IPS-NIHi7 (cell line): ENCODE measurements at regions not wholly inside any gene's neighbourhood (a gene's known extent, or its start where the extent isn't known, plus 50 kb on each side); places are given as distances from the start of the nearest gene placed in this dataset.

Experiments
- DNase-seq: peaks from one replicate; pipeline ENCODE4 v3.0.0; 2012; ENCODE audit warnings: mixed read lengths; ENCODE audit errors: extremely low spot score

- DNase-seq, result no peak
Observed at GRCh38 chr3:107249132-107249531, 128.1 kb upstream of the CCDC54 start.

GRCh38 chr3:107250221-107250620 is 127.0 kb upstream of the CCDC54 start:
- no peak for DNase-seq

- no peak for DNase-seq
Observed at GRCh38 chr3:107251819-107252218, 125.4 kb upstream of the CCDC54 start.

DNA sequence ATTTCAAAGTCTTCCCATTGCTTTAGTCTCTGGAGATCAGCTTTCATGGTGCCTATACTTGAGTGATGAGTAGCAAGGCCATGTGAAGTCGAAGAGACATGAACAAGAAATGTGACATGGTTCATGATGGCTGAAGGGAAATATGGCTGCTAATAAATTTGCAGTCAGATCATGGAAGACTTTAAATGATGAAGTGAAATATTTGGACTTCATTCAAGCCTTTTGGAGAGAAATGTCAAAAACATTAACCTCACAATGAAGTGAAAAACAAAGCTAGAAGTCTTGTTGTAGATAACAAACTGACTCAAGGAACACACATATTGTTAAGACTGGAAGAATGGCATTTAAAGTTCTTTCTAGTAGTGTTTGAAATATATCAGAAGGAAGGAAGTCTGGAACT is 120.3 kb upstream of the CCDC54 start:
- DNase-seq, result no peak

DNA sequence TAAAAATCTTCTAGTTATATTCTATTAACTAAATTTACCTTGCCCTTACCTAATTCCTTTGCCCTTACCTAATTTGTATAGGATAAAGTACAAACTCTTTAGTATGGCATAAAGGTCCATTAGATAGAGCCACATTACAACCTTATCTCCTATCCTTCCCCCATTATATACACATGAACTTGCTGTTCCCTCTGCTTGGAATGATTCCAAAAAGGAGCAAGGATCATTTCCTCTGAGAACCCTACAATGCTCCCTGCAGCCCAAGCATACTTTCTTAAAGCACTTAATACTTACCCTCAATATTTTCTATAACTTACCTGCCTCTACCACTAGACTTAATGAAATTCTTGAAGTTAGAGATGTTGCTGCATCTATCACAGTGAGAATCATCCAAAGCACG is 118.9 kb upstream of the CCDC54 start:
- DNase-seq, result no peak

DNA sequence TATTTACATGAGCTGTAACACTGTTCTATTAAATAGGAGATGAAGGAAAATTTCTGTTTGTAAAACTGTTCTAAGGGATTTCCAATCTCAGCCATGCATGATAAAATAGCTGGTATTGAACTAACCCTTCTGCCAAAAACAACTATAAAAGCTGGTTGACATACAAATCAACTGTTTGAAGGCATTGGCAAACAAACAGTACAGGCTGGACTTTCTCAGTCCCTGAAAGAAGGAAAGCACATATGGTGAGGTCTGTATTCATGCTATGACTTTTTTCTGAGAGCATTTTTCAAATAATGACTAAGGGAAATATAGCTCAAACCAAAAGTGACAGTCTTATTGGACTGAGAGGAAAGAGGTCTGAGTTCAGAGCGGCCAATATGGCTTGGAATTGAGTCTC is 117.0 kb upstream of the CCDC54 start:
- DNase-seq, result no peak

DNA sequence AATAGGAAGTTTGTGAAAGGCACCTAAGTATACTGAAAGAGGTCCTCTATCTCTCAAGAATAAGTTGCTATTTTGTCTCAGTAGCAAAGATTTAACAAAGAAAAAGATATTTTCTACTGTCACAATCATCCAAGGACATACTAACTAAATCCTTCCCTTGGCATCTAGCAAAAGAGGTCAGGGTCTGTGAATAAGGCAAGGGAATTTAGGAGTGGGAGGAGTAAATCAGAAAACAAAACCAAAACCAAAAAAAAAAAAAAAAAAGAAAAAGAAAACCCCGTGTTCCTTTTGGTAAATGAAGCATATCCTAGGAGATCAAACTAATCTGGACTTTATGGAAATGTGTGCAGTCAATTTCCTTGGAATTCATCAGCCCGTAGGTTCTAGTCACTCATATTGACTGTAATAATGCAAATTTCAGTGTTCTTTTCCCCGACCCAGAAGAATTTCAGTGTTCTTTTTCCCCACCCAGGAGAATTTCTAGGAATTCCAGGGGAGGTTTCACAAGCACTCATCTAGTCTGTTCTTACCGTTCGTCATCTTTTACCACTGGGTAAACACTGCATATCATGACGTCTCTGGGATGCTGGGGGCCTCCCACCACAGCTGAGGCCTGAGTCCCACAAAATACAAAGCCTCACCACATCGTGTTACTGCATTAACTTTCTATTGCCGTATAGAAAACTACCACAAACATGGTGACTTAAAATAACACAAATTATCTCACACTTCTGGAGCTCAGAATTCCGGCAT is 113.8 kb upstream of the CCDC54 start:
- DNase-seq, result no peak

DNA sequence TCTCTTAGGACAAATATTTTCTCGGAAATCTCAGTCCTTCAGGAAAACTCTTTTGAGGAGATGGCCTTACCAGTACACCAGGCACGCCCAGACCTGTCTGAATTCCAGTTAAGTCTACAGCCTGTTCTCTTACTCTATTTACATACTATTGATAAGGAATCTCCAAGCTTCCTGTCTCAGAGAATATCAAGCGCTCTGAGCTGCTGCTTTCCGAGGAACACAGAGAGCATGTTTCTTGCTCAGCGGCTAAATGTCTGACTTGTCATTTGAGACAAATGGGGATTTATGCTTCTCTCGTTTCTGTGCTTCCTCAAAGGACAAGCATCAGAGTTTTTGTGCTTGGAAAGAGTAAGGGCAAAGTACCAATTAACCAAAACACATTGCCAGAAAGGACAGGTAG is 112.4 kb upstream of the CCDC54 start:
- no peak for DNase-seq

DNA sequence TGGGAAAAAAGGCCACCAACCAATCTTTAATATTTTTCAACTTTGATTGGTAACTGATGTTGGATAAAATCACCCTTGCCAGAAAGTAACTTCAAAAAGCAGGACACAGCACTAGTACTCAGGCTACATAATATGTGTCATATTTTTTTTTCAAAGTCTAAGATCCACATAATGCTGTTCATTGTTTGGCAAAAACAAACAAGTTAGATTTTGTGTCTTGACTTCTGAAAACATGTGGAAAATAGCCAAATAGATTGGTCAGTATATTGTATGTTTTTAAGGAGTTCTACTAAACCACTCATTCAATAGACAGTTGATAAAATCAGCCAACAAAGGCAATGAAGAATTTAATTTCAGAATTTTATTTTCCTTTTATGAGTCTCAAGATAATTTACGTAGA is 111.7 kb upstream of the CCDC54 start:
- DNase-seq, result no peak

DNA sequence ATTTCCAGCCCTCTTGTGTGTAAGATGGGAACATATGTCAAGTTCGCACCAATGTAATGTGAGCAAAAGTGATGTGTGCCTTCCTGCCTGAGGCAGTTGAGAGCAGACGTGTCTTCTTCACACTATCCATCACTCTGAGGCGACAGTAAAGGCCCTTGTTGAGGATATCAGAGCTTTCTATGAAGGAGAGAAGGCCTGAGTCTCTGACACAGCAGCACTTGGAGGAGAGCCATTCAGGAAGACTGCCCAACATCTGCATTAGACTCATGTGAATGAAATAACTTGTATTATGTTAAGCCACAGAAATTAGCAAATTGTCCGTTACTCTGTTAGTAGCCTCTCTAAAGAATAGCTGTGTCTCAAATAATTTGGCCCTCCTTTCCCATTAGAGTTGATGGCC is 108.8 kb upstream of the CCDC54 start:
- DNase-seq, result no peak

GRCh38 chr3:107269136-107269535 is 108.1 kb upstream of the CCDC54 start:
- no peak for DNase-seq

GRCh38 chr3:107271787-107272387 is 105.4 kb upstream of the CCDC54 start:
- DNase-seq, result peak; percentile 39

GRCh38 chr3:107272471-107272870 is 104.8 kb upstream of the CCDC54 start:
- DNase-seq, result no peak

- no peak for DNase-seq
Observed at GRCh38 chr3:107272885-107273284, 104.4 kb upstream of the CCDC54 start.

GRCh38 chr3:107273771-107274170 is 103.5 kb upstream of the CCDC54 start:
- DNase-seq, result no peak

DNA sequence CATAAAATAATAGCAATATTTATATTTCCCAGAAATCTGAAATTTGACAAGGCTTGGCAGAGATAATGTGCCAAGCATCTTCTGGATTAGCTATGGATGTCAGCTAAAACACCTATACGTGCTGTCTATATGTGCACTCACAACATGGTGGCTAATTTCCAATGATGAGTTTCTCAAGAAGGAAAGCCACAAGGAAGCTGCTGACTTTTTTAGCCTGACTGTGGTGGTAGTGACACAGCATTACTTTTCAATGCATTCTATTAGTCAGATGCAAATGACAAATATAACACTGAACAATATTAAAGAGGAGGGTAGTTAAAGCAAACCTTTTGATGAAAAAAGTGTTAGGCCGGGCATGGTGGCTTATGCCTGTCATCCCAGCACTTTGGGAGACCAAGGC is 101.7 kb upstream of the CCDC54 start:
- DNase-seq, result no peak

GRCh38 chr3:107283948-107284347 is 93.3 kb upstream of the CCDC54 start:
- DNase-seq, result no peak

DNA sequence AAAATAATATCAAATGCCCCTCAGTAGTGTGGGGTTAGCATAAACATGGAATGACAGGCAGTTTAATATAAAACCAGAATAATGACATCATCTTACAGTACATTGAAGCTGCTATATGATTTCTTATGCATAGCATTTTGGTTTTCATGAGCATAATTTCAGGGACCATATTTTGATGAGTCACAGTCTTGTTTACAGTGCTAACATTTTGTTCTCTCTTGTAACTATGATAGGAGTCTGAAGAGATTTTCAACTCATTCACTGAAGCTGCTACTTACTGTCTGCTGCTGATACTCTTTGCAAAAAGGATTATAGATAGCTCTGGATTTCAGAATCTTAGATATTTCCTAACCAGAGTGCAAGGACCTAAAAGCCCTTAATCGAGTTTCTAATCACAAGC is 92.6 kb upstream of the CCDC54 start:
- no peak for DNase-seq

DNA sequence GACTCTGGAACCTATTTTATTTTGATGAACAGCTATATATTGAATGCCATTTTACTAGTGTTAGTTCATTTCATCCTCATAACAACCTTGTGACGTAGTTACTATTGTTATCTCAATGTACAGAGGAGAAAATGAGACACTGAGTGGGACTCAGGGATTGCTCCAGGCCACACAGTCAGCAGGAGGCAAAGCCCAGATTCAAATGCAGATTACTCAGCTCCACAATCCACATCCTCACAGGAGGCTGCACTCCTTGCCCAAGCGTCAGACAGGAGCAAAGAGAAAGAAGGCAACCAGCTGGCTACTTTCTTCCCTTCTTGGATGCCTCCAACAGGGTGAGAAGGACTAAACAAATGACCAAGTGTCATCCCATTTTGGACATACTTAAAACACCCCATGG is 92.0 kb upstream of the CCDC54 start:
- peak; percentile 66 for DNase-seq

DNA sequence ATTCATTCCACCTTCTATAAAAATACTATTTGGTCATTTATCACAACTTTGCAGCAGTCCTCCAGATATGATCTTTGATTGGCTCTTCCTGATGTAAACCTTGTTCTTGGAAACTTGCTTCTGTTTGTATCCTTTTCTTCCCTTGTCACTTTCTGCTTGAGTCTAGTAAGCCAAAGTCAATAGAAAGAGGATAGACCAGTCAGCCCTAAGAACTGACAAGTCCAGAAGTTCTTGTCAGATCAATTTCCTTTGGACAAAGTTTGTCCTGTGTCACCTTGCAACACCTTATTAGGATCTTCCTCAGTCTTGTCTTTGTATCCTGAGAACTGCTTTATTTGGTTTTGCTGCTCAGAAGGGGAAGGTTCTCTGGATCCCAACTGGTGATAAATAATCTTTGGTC is 87.9 kb upstream of the CCDC54 start:
- no peak for DNase-seq

DNA sequence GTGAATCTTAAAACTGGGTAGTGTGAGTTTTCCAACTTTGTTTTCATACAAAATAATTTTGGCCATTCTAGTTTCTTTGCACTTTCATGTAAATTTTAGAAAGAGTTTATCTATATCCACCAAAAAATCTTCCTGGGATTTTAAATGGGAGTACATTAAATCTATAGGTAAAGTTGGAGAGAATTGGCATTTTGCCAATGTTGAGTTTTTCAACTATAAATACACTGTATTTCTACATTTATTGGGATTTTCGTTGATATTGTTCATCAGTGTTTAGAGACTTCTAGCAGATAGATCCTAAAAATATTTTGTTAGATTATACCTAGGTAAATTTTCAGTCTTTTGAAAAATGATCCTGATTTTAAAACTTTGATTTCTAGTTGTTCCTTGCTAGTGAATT is 83.1 kb upstream of the CCDC54 start:
- DNase-seq, result no peak

DNA sequence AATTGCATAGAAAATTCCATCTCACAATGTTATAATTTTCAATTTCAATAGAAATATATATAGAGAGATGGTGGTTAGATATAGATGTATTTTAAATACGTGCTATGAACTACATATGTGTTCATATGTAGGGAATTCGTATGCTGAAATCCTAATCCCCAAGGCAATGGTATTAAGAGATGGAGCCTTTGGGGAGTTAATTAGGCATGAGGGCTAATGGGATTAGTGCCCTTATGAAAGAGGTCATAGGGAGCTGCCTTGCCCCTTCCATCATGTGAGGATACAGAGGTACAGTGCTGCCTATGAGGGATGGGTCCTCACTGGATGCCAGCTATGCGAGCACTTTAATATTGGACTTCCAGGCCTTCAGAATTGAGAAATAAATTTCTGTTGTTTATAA is 79.6 kb upstream of the CCDC54 start:
- no peak for DNase-seq

DNA sequence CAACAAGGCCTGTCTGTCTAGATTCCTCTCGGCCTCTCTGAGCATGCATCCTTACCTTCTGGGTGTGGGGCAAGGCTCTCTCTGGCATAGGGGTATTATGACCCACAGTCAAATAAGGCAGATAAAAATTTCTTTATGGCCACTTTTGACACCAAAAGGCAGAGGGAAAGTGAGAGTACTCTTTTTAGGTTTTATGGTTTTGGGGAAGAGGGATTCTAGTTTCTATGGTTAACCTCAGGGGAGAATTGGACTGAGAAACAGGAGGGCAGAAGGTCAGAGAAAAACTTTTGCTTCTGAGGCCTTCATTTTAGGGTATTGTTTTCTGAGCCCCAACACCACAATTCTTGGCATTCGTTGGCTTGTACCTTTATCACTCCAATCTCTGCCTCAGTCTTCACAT is 70.0 kb upstream of the CCDC54 start:
- DNase-seq, result no peak

- peak; percentile 31 for DNase-seq
Observed at GRCh38 chr3:107308716-107309115, 68.5 kb upstream of the CCDC54 start.
